Endothelial cell (in vitro differentiated cells): ENCODE measurements at regions not wholly inside any gene's neighbourhood (a gene's known extent, or its start where the extent isn't known, plus 50 kb on each side); places are given as distances from the start of the nearest gene placed in this dataset.

Experiments
- DNase-seq: peaks from one replicate; pipeline ENCODE4 v3.0.0; 2021; ENCODE audit warnings: low spot score
- H3K27ac Mint-ChIP-seq: one replicate; pipeline ENCODE4 v1.8.0; 2021; ENCODE audit warnings: mixed read lengths, inconsistent platforms; ENCODE audit not compliant: unreplicated experiment
- H3K27me3 Mint-ChIP-seq: one replicate; pipeline ENCODE4 v1.8.0; 2021; ENCODE audit warnings: mild to moderate bottlenecking, moderate library complexity, mixed read lengths, inconsistent platforms; ENCODE audit not compliant: unreplicated experiment
- H3K36me3 Mint-ChIP-seq: one replicate; pipeline ENCODE4 v1.8.0; 2021; ENCODE audit warnings: mild to moderate bottlenecking, low read depth, mixed read lengths, inconsistent platforms; ENCODE audit not compliant: unreplicated experiment
- H3K4me1 Mint-ChIP-seq: one replicate; pipeline ENCODE4 v1.8.0; 2021; ENCODE audit warnings: mild to moderate bottlenecking, mixed read lengths, inconsistent platforms; ENCODE audit not compliant: unreplicated experiment
- H3K4me3 Mint-ChIP-seq: one replicate; pipeline ENCODE4 v1.8.0; 2021; ENCODE audit warnings: mild to moderate bottlenecking, mixed read lengths, inconsistent platforms; ENCODE audit not compliant: unreplicated experiment
- H3K9me3 Mint-ChIP-seq: one replicate; pipeline ENCODE4 v1.8.0; 2021; ENCODE audit warnings: mixed read lengths, inconsistent platforms; ENCODE audit not compliant: unreplicated experiment
- CTCF ChIP-seq: fragments of 200-600 bp; sonication (generic); IDR thresholded peaks from one replicate; pipeline ENCODE4 v1.5.0; 2021; ENCODE audit warnings: antibody characterized with exemption; ENCODE audit not compliant: unreplicated experiment

GRCh38 chr16:79351927-79352326 lies 248.6 kb downstream of the MAF start:
- H3K36me3 Mint-ChIP-seq, result no peaks in the 10 kb centered on the region
- no peak for TF ChIP-seq CTCF
- H3K27me3 Mint-ChIP-seq, result no peaks in the 10 kb centered on the region
- DNase-seq, result no peak
- H3K4me1 Mint-ChIP-seq, result no peaks in the 10 kb centered on the region
- H3K9me3 Mint-ChIP-seq, result no peaks in the 10 kb centered on the region
- no peak overlapping the region for H3K27ac Mint-ChIP-seq
- H3K4me3 Mint-ChIP-seq, result no peak overlapping the region

GRCh38 chr16:79349803-79350202 lies 250.7 kb downstream of the MAF start:
- H3K4me1 Mint-ChIP-seq, result no peaks in the 10 kb centered on the region
- no peak overlapping the region for H3K4me3 Mint-ChIP-seq
- no peaks in the 10 kb centered on the region for H3K27me3 Mint-ChIP-seq
- TF ChIP-seq CTCF, result no peak
- DNase-seq, result no peak
- H3K9me3 Mint-ChIP-seq, result no peaks in the 10 kb centered on the region
- no peaks in the 10 kb centered on the region for H3K36me3 Mint-ChIP-seq
- no peak overlapping the region for H3K27ac Mint-ChIP-seq

GRCh38 chr16:79348521-79349306 lies 251.8 kb downstream of the MAF start:
- no peak for DNase-seq
- Mint-ChIP-seq H3K27ac (no peak overlapping the region), H3K36me3 (no peaks in the 10 kb centered on the region), H3K27me3 (no peaks in the 10 kb centered on the region), H3K4me1 (no peaks in the 10 kb centered on the region), H3K4me3 (no peak overlapping the region), H3K9me3 (no peaks in the 10 kb centered on the region)
- no peak for TF ChIP-seq CTCF

- H3K27ac Mint-ChIP-seq, result no peak overlapping the region
- H3K9me3 Mint-ChIP-seq, result no peaks in the 10 kb centered on the region
- no peak for TF ChIP-seq CTCF
- H3K4me1 Mint-ChIP-seq, result no peaks in the 10 kb centered on the region
- no peaks in the 10 kb centered on the region for H3K27me3 Mint-ChIP-seq
- H3K4me3 Mint-ChIP-seq, result no peak overlapping the region
- H3K36me3 Mint-ChIP-seq, result no peaks in the 10 kb centered on the region
- no peak for DNase-seq
These were observed 253.3 kb downstream of the MAF start for GRCh38 chr16:79347277-79347676.

GRCh38 chr16:79339863-79340262 lies 260.7 kb downstream of the MAF start:
- H3K4me1 Mint-ChIP-seq, result no peaks in the 10 kb centered on the region

More at GRCh38 chr16:79339863-79340262, 260.7 kb downstream of the MAF start:
- H3K27ac Mint-ChIP-seq, result no peak overlapping the region
- no peak for TF ChIP-seq CTCF
- H3K9me3 Mint-ChIP-seq, result no peaks in the 10 kb centered on the region
- no peaks in the 10 kb centered on the region for H3K36me3 Mint-ChIP-seq
- peaks cover 4% of the 10 kb centered on the region for H3K27me3 Mint-ChIP-seq
- no peak for DNase-seq
- H3K4me3 Mint-ChIP-seq, result no peak overlapping the region
